ENCODE measurements at regions not wholly inside any gene's neighbourhood (a gene's known extent, or its start where the extent isn't known, plus 50 kb on each side); places are given as distances from the start of the nearest gene placed in this dataset.

DNA sequence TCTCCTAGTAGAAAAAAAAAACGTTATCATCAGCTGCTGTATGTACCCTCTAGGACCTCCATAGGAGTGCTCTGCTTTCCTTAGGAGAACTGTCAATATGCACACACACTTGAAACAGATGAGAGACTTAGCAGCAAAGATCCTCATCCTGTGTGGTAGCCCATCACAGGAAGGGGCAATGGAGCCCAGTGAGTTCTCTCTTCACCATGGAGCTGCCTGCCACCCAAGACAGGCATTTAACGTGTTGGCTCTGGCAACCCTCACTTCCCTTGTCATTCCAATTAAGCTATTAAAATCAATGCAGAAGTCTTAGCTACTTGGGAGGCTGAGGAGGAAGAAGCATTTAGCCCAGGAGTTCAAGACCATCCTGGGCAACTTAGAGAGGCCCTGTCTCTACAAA, 64.8 kb upstream of the PLEKHA5 start:
- TF ChIP-seq FOXM1 (IDR thresholded peaks at IDR 0.05; ENCODE audit: low read depth, low read length), result no peak
- CTCF ChIA-PET, result interaction anchor here (1.4 kb wide), 1 partner anchor 10 kb away, joined by 4 read pairs; no protein-coding TSS in a partner anchor
- 0% methylated on average over 2 of the region's 2 CpGs for WGBS (ENCODE audit: insufficient coverage, insufficient replicate concordance, low lambda C conversion rate, missing lambda C conversion rate)
- Histone ChIP-seq H3K9me3 (replicated peaks; ENCODE audit: control insufficient read depth, insufficient read depth, low read length) (no peaks in the 10 kb centered on the region), H3K4me3 (no peak overlapping the region), H3K27me3 (replicated peaks in 1 of 2; ENCODE audit: control insufficient read depth in 2 of 2, insufficient read depth in 2 of 2, low read length in 1 of 2) (no peaks in the 10 kb centered on the region), H2AFZ (ENCODE audit: control insufficient read depth, low read depth, low read length) (no peak overlapping the region), H3K4me1 (ENCODE audit: control insufficient read depth, insufficient read depth, low read length) (no peaks in the 10 kb centered on the region), H4K20me1 (ENCODE audit: control insufficient read depth, insufficient read depth) (no peaks in the 10 kb centered on the region), H3K4me2 (ENCODE audit: control insufficient read depth, insufficient read depth) (no peak overlapping the region), H3K27ac (ENCODE audit: control insufficient read depth, insufficient read depth) (no peak overlapping the region), H3K79me2 (ENCODE audit: control insufficient read depth, insufficient read depth, low read length) (no peaks in the 10 kb centered on the region), H3K36me3 (ENCODE audit: control insufficient read depth in 2 of 2, insufficient read depth in 2 of 2, low read length in 1 of 2) (no peaks in the 10 kb centered on the region), H3K9ac (ENCODE audit: control insufficient read depth, insufficient read depth, low read length) (no peak overlapping the region)
- BruUV-seq (replicated peaks), result no TSS peak
- SMC1A ChIA-PET (ENCODE audit: uncharacterized antibody, unreplicated experiment), result no interaction called here
- no peak for DNase-seq (ENCODE audit: low read depth, low spot score)
- RAD21 ChIA-PET (ENCODE audit: unreplicated experiment), result no interaction called here
- FAIRE-seq, result no peak
- in situ Hi-C loops (cut with MboI) (no loop called here), intact Hi-C loops (cut with micrococcal nuclease; ENCODE audit: unreplicated experiment) (no loop called here)
- POLR2A ChIA-PET, result no interaction called here
- no peak for ATAC-seq

DNA sequence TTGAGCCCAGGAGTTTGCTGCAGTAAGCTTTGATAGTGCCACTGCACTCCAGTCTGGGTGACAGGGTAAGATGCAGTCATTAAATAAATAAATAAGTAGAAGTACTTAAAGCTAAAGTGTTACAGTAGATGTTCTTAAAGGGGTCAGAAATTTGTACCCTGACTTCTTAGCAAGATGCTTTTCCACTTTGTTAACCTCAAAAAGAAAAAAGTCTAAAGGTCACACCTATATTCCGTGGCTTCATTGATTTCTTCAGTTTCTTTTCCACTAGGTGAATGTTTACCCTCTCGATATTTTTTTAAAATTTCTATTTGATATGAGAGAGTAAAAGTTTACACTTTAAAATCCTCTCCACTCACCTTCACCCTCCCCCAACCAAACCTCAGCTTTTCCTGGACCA, 64.3 kb upstream of the PLEKHA5 start:
- ChIA-PET CTCF (interaction anchor here (1.4 kb wide), 1 partner anchor 10 kb away, joined by 4 read pairs; no protein-coding TSS in a partner anchor), POLR2A (no interaction called here), SMC1A (ENCODE audit: uncharacterized antibody, unreplicated experiment) (no interaction called here), RAD21 (ENCODE audit: unreplicated experiment) (interaction anchor here (0.5 kb wide), 1 partner anchor 19 kb away, joined by 3 read pairs; no protein-coding TSS in a partner anchor)
- FAIRE-seq, result no peak
- no peak for DNase-seq (ENCODE audit: low read depth, low spot score)
- H2AFZ ChIP-seq (ENCODE audit: control insufficient read depth, low read depth, low read length), result no peak overlapping the region
- no peaks in the 10 kb centered on the region for H3K9me3 ChIP-seq (replicated peaks; ENCODE audit: control insufficient read depth, insufficient read depth, low read length)
- in situ Hi-C loops (cut with MboI) (no loop called here), intact Hi-C loops (cut with micrococcal nuclease; ENCODE audit: unreplicated experiment) (no loop called here)
- H3K4me2 ChIP-seq (ENCODE audit: control insufficient read depth, insufficient read depth), result no peak overlapping the region
- H3K9ac ChIP-seq (ENCODE audit: control insufficient read depth, insufficient read depth, low read length), result no peak overlapping the region
- no peaks in the 10 kb centered on the region for H3K4me1 ChIP-seq (ENCODE audit: control insufficient read depth, insufficient read depth, low read length)
- H3K79me2 ChIP-seq (ENCODE audit: control insufficient read depth, insufficient read depth, low read length), result no peaks in the 10 kb centered on the region
- no peaks in the 10 kb centered on the region for H4K20me1 ChIP-seq (ENCODE audit: control insufficient read depth, insufficient read depth)
- 23% methylated on average over 2 of the region's 2 CpGs for WGBS (ENCODE audit: insufficient coverage, insufficient replicate concordance, low lambda C conversion rate, missing lambda C conversion rate)
- no TSS peak for BruUV-seq (replicated peaks)
- H3K27me3 ChIP-seq (replicated peaks in 1 of 2; ENCODE audit: control insufficient read depth in 2 of 2, insufficient read depth in 2 of 2, low read length in 1 of 2), result no peaks in the 10 kb centered on the region
- no peak overlapping the region for H3K4me3 ChIP-seq
- TF ChIP-seq FOXK2 (IDR thresholded peaks at IDR 0.05) (no peak), CBX3 (IDR thresholded peaks at IDR 0.05; ENCODE audit: borderline replicate concordance, low read depth) (no peak), SIN3A (IDR thresholded peaks at IDR 0.05; ENCODE audit: low read depth, low read length) (no peak), BHLHE40 (IDR thresholded peaks at IDR 0.05; ENCODE audit: borderline replicate concordance in 1 of 2, low read depth in 2 of 2, low read length in 1 of 2) (no peak)
- TF ChIP-seq, protein P1, sequence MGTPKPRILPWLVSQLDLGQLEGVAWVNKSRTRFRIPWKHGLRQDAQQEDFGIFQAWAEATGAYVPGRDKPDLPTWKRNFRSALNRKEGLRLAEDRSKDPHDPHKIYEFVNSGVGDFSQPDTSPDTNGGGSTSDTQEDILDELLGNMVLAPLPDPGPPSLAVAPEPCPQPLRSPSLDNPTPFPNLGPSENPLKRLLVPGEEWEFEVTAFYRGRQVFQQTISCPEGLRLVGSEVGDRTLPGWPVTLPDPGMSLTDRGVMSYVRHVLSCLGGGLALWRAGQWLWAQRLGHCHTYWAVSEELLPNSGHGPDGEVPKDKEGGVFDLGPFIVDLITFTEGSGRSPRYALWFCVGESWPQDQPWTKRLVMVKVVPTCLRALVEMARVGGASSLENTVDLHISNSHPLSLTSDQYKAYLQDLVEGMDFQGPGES (IDR thresholded peaks at IDR 0.05), result no peak
- no peaks in the 10 kb centered on the region for H3K36me3 ChIP-seq (ENCODE audit: control insufficient read depth in 2 of 2, insufficient read depth in 2 of 2, low read length in 1 of 2)
- no peak for ATAC-seq
- no peak overlapping the region for H3K27ac ChIP-seq (ENCODE audit: control insufficient read depth, insufficient read depth)

Measured in GM12878 (cell line).